Activated CD4-positive, alpha-beta T cell treated with anti-CD3 and anti-CD28 coated beads, Interleukin-2, amount 50 U/mL, for 4 hours (primary cell): ENCODE measurements at regions not wholly inside any gene's neighbourhood (a gene's known extent, or its start where the extent isn't known, plus 50 kb on each side); places are given as distances from the start of the nearest gene placed in this dataset.
"Not testable (repeated sequence)": the region's sequence is repeated elsewhere in the genome, so short reads cannot be mapped to it uniquely, and the experiment has no call there.

Experiments
- DNase-seq, 2 experiments: peaks; one replicate each; pipeline ENCODE4 v3.0.0-alpha.2; 2020

GRCh38 chr1:8227674-8228073, 90.2 kb upstream of the SLC45A1 start:
- DNase-seq = not testable (repeated sequence)

- no peak for DNase-seq
Observed at GRCh38 chr1:8226747-8227146, 91.2 kb upstream of the SLC45A1 start.

GRCh38 chr1:8226024-8226423, 91.9 kb upstream of the SLC45A1 start:
- not testable (repeated sequence) for DNase-seq

GRCh38 chr1:8223526-8223925, 94.4 kb upstream of the SLC45A1 start:
- no peak for DNase-seq

GRCh38 chr1:8222789-8223188, 95.1 kb upstream of the SLC45A1 start:
- DNase-seq = no peak

GRCh38 chr1:8219530-8219929, 98.4 kb upstream of the SLC45A1 start:
- no peak for DNase-seq

- DNase-seq = no peak
Observed at GRCh38 chr1:8218351-8219092, 99.4 kb upstream of the SLC45A1 start.

- no peak for DNase-seq
Observed at GRCh38 chr1:8217809-8218208, 100.1 kb upstream of the SLC45A1 start.

- DNase-seq = peak in 1 of 2 experiments; percentile 8
Observed at GRCh38 chr1:8217011-8217711, 100.8 kb upstream of the SLC45A1 start.

GRCh38 chr1:8216005-8216404, 101.9 kb upstream of the SLC45A1 start:
- no peak for DNase-seq

- no peak for DNase-seq
Observed at GRCh38 chr1:8214501-8215173, 103.3 kb upstream of the SLC45A1 start.

GRCh38 chr1:8213676-8214075, 104.2 kb upstream of the SLC45A1 start:
- DNase-seq = no peak

GRCh38 chr1:8213136-8213535, 104.8 kb upstream of the SLC45A1 start:
- DNase-seq = no peak

- DNase-seq = no peak
Observed at GRCh38 chr1:8212580-8213031, 105.3 kb upstream of the SLC45A1 start.

GRCh38 chr1:8211883-8212579, 105.9 kb upstream of the SLC45A1 start:
- DNase-seq = no peak

- DNase-seq = no peak
Observed at GRCh38 chr1:8211251-8211882, 106.5 kb upstream of the SLC45A1 start.

- DNase-seq = no peak
Observed at GRCh38 chr1:8207202-8207601, 110.7 kb upstream of the SLC45A1 start.

GRCh38 chr1:8206391-8206790, 111.5 kb upstream of the SLC45A1 start:
- DNase-seq = no peak

GRCh38 chr1:8205771-8206170, 112.1 kb upstream of the SLC45A1 start:
- no peak for DNase-seq

- DNase-seq = no peak
Observed at GRCh38 chr1:8204826-8205225, 113.1 kb upstream of the SLC45A1 start.

- no peak for DNase-seq
Observed at GRCh38 chr1:8203551-8203950, 114.4 kb upstream of the SLC45A1 start.

- DNase-seq = no peak
Observed at GRCh38 chr1:8203056-8203455, 114.9 kb upstream of the SLC45A1 start.
